ENCODE measurements at regions not wholly inside any gene's neighbourhood (a gene's known extent, or its start where the extent isn't known, plus 50 kb on each side); places are given as distances from the start of the nearest gene placed in this dataset.

DNA sequence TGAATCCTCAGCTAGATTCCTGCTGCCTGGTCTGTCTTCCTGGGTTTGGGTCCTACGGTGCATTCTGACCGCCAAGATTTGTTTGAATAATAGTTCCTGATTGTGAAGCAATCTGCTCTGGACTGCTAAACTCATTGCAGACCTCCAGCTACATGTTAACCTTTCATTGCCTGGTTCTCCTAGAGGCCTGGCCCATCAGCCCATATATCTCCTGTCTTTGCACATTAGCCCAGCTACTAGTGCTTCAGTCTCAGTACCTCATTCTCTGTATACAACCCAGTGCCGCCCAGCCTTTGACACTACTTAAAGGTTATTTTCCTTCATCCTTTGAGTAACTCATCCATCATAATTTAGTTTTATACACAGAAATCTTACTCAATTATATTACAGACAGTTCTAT is 65.6 kb upstream of the GRIP1 start:
- DNase-seq (no peak), FAIRE-seq (no peak), ATAC-seq (no peak)
- intact Hi-C loops (cut with DNase I) = no loop called here
- H3K9me3 ChIP-seq = no peaks in the 10 kb centered on the region
- no peak overlapping the region for H3K4me3 ChIP-seq
- no peak overlapping the region for H3K27ac ChIP-seq
- 59 to 63% methylated on average over 3 of the region's 3 CpGs for WGBS, 2 donors
- TF ChIP-seq CTCF (IDR thresholded peaks at IDR 0.05) = no peak
- no peaks in the 10 kb centered on the region for H3K4me1 ChIP-seq
- no peaks in the 10 kb centered on the region for H3K27me3 ChIP-seq
- no peaks in the 10 kb centered on the region for H3K36me3 ChIP-seq

DNA sequence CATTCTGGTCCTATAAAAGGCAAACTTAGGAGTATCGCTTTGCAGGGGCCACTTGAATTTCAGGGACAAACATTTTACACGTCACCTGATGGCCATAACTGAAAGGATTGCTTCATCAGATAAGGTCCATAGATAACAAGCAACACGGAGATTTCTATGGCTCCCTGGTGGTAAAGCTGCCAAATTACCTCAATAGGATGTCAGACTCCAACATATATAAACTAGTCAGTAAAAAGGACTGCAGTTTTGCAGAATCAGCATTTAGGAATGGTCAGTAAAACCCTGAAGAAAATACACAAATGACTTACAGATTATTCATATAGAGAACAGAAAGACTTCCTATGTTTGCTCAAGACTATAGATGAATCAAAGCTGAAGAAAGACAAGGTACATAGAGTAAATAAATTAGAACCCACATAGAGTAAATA is 66.1 kb upstream of the GRIP1 start:
- intact Hi-C loops (cut with DNase I) = no loop called here
- no peak for FAIRE-seq
- 52 to 56% methylated on average over 3 of the region's 3 CpGs for WGBS, 2 donors

GRCh38 chr12:66746489-66747201 is 67.8 kb upstream of the GRIP1 start:
- no peak for DNase-seq
- H3K36me3 ChIP-seq = no peaks in the 10 kb centered on the region
- no peak overlapping the region for H3K4me3 ChIP-seq
- no peak for TF ChIP-seq CTCF (IDR thresholded peaks at IDR 0.05)
- FAIRE-seq = no peak
- intact Hi-C loops (cut with DNase I) = no loop called here
- 67 to 68% methylated on average over 1 of the region's 1 CpG for WGBS, 2 donors
- H3K27ac ChIP-seq = no peak overlapping the region
- no peaks in the 10 kb centered on the region for H3K4me1 ChIP-seq
- no peaks in the 10 kb centered on the region for H3K9me3 ChIP-seq
- no peak for ATAC-seq
- peaks cover 0 to 5% (median 0%) of the 10 kb centered on the region in 4 donors for H3K27me3 ChIP-seq

More for the DNA sequence above, 66.1 kb upstream of the GRIP1 start:
- Histone ChIP-seq H3K4me1 (no peaks in the 10 kb centered on the region), H3K36me3 (no peaks in the 10 kb centered on the region), H3K27me3 (no peaks in the 10 kb centered on the region), H3K4me3 (no peak overlapping the region), H3K27ac (no peak overlapping the region), H3K9me3 (no peaks in the 10 kb centered on the region)
- DNase-seq (no peak), ATAC-seq (no peak)
- no peak for TF ChIP-seq CTCF (IDR thresholded peaks at IDR 0.05)

GRCh38 chr12:66751432-66752113 is 72.7 kb upstream of the GRIP1 start:
- Histone ChIP-seq H3K27me3 (peaks cover 0 to 5% (median 0%) of the 10 kb centered on the region in 4 donors), H3K4me3 (no peak overlapping the region), H3K36me3 (no peaks in the 10 kb centered on the region), H3K9me3 (no peaks in the 10 kb centered on the region), H3K4me1 (no peaks in the 10 kb centered on the region), H3K27ac (no peak overlapping the region)
- TF ChIP-seq CTCF (IDR thresholded peaks at IDR 0.05) = no peak
- ATAC-seq (no peak), FAIRE-seq (no peak), DNase-seq (no peak)
- 61 to 67% methylated on average over 1 of the region's 1 CpG for WGBS, 2 donors
- intact Hi-C loops (cut with DNase I) = no loop called here

- 76 to 83% methylated on average over 1 of the region's 1 CpG for WGBS, 2 donors
- Histone ChIP-seq H3K4me1 (no peaks in the 10 kb centered on the region), H3K27me3 (peaks cover 0 to 5% (median 0%) of the 10 kb centered on the region in 4 donors), H3K27ac (no peak overlapping the region), H3K9me3 (no peaks in the 10 kb centered on the region), H3K4me3 (no peak overlapping the region), H3K36me3 (no peaks in the 10 kb centered on the region)
- FAIRE-seq (no peak), DNase-seq (no peak), ATAC-seq (no peak)
- TF ChIP-seq CTCF (IDR thresholded peaks at IDR 0.05) = no peak
- intact Hi-C loops (cut with DNase I) = no loop called here
These were observed 74.9 kb upstream of the GRIP1 start for GRCh38 chr12:66753810-66754209.
